ENCODE measurements at regions not wholly inside any gene's neighbourhood (a gene's known extent, or its start where the extent isn't known, plus 50 kb on each side); places are given as distances from the start of the nearest gene placed in this dataset.
"Not testable (repeated sequence)": the region's sequence is repeated elsewhere in the genome, so short reads cannot be mapped to it uniquely, and the experiment has no call there.

DNA sequence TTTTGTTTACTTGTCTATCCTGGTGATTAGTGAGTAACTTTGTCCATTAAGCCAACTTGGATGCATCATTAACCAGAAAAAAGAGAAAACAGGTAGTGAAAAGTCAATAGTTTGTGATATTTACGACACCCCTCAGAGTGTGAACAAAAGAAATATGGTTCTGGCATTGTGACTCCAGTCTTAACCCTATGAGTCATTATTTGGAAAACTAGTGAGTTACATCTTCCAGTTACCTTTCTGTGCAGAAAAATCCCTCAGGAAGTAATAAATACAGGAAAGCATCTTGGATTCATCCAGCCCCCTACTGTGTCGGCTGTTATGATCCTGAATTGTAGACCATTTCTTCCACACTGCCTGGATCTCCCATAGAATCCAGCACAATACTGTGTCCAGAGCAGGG, 379.1 kb downstream of the GALC start:
- DNase-seq = no peak
- Histone ChIP-seq H3K27ac (no peak overlapping the region), H3K27me3 (no peaks in the 10 kb centered on the region), H3K4me3 (no peak overlapping the region), H3K4me1 (no peaks in the 10 kb centered on the region), H3K9me3 (no peaks in the 10 kb centered on the region), H3K36me3 (no peaks in the 10 kb centered on the region)
- TF ChIP-seq, protein P1, sequence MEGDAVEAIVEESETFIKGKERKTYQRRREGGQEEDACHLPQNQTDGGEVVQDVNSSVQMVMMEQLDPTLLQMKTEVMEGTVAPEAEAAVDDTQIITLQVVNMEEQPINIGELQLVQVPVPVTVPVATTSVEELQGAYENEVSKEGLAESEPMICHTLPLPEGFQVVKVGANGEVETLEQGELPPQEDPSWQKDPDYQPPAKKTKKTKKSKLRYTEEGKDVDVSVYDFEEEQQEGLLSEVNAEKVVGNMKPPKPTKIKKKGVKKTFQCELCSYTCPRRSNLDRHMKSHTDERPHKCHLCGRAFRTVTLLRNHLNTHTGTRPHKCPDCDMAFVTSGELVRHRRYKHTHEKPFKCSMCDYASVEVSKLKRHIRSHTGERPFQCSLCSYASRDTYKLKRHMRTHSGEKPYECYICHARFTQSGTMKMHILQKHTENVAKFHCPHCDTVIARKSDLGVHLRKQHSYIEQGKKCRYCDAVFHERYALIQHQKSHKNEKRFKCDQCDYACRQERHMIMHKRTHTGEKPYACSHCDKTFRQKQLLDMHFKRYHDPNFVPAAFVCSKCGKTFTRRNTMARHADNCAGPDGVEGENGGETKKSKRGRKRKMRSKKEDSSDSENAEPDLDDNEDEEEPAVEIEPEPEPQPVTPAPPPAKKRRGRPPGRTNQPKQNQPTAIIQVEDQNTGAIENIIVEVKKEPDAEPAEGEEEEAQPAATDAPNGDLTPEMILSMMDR (IDR thresholded peaks at IDR 0.05) = no peak
- intact Hi-C loops (cut with DNase I; ENCODE audit: low total_unique reads) = no loop called here

DNA sequence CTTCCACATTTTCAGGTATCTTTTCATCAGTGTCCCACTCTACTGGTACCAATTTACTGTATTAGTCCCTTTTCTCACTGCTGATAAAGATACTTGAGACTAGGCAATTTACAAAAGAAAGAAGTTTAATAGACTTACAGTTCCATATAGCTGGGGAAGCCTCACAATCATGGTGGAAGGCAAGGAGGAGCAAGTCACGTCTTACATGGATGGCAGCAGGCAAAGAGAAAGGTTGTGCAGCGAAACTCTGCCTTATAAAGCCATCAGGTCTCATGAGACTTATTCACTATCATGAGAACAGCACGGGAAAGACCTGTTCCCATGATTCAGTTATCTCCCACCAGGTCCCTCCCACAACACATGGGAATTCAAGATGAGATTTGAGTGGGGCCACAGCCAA, 385.9 kb downstream of the GALC start:
- H3K27ac ChIP-seq; H3K27me3 ChIP-seq; H3K4me1 ChIP-seq; DNase-seq; H3K9me3 ChIP-seq; intact Hi-C loops (cut with DNase I; ENCODE audit: low total_unique reads); H3K4me3 ChIP-seq; H3K36me3 ChIP-seq: not testable (repeated sequence)

DNA sequence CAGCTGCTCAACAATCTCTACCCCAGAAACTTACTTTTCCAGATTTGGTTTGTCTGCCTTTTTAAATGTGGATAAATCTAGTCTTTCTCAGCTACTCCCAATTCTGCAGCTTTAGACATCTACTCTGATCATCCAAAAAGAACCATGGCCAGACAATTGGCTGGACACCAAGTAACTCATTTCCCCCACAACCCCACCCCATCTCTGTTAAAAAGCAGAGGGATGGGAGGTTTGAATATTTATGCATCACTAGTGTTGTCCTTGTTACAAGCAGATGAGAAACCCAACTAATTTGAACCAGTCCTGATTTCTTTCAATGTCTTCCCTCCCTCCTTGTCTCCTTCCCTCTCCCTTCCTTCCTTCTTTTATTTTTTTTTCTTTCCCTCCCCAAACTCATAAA, 391.9 kb downstream of the GALC start:
- TF ChIP-seq, protein P1 (IDR thresholded peaks at IDR 0.05) = no peak
- Histone ChIP-seq H3K27me3 (no peaks in the 10 kb centered on the region), H3K4me1 (no peaks in the 10 kb centered on the region), H3K36me3 (no peaks in the 10 kb centered on the region), H3K9me3 (peaks cover 0 to 3% (median 0%) of the 10 kb centered on the region in 3 donors), H3K27ac (no peak overlapping the region), H3K4me3 (no peak overlapping the region)
- DNase-seq = no peak
- intact Hi-C loops (cut with DNase I; ENCODE audit: low total_unique reads) = no loop called here

DNA sequence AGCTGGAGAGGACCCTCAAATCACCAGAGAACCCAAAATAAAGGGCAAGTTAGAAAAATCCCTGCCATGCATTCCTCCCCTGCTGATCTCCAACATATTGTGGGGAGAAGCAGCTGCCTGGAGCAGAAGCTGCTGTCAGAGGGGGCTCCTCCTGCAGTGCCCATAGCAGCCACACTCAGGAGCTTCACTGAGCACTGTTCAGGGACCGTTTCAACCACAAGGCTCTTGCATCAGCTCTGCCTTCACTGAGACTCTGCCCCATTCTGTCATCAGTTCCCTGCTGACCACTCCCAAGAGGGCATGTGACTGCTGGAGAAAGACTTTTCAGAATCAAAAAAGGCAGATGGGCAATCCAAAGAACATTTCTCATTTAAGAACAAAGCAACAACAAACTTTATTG, 392.7 kb downstream of the GALC start:
- Histone ChIP-seq H3K36me3 (no peaks in the 10 kb centered on the region), H3K9me3 (no peaks in the 10 kb centered on the region), H3K27me3 (no peaks in the 10 kb centered on the region), H3K4me1 (no peaks in the 10 kb centered on the region), H3K4me3 (no peak overlapping the region), H3K27ac (no peak overlapping the region)
- no peak for DNase-seq
- intact Hi-C loops (cut with DNase I; ENCODE audit: low total_unique reads) = no loop called here
- TF ChIP-seq, protein P1 (IDR thresholded peaks at IDR 0.05) = no peak

DNA sequence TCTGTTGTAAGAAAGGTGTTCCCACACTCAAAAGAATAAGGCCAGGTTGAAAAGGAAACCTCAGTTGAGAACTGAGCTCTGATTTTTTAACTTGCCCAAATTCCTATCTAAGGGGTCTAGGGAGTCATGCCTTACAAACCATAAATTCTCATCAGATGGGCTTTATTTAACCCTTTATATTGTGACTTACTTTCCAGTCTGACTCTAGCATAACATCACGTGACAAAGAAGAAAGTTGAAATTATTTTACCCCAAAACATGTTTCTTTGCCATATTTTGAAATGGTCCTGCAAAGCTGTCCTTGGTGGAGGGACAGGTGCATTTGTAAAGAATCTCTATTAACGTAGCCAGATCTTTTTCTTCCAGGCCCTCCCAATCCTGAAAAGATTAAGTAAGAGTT, 411.7 kb downstream of the GALC start:
- H3K27ac ChIP-seq = no peak overlapping the region
- no peak for DNase-seq
- TF ChIP-seq, protein P1 (IDR thresholded peaks at IDR 0.05) = no peak
- no peaks in the 10 kb centered on the region for H3K27me3 ChIP-seq
- no peak overlapping the region for H3K4me3 ChIP-seq
- H3K36me3 ChIP-seq = no peaks in the 10 kb centered on the region
- no peaks in the 10 kb centered on the region for H3K4me1 ChIP-seq
- no peaks in the 10 kb centered on the region for H3K9me3 ChIP-seq
- intact Hi-C loops (cut with DNase I; ENCODE audit: low total_unique reads) = no loop called here

DNA sequence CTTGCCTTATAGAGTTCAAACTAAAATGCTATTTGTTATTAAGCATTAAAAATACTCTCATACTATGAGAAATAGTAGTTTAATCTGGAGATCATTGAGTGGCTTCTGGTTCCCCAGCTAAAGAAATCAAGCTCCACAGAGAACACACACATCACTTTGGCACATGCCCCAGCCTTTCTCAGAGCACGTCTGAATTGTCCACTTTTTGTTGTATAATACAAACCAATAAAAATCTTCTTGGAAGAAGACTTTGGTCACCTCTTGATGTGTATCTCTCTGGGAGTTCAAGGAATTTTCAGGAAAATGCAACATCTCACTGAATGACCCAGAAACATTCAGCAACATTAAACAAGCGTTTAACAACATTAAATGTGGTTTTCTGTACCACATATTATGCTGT, 413.9 kb downstream of the GALC start:
- Histone ChIP-seq H3K36me3 (no peaks in the 10 kb centered on the region), H3K27ac (no peak overlapping the region), H3K27me3 (no peaks in the 10 kb centered on the region), H3K4me3 (no peak overlapping the region), H3K9me3 (no peaks in the 10 kb centered on the region), H3K4me1 (no peaks in the 10 kb centered on the region)
- intact Hi-C loops (cut with DNase I; ENCODE audit: low total_unique reads) = no loop called here
- TF ChIP-seq, protein P1 (IDR thresholded peaks at IDR 0.05) = no peak
- DNase-seq = no peak
